SIG-M5 (cell line): ENCODE measurements at regions not wholly inside any gene's neighbourhood (a gene's known extent, or its start where the extent isn't known, plus 50 kb on each side); places are given as distances from the start of the nearest gene placed in this dataset.

Experiments used
- DNase-seq: peaks from one replicate; lab custom pipeline; 2025; lab: John Stamatoyannopoulos, UW

DNA sequence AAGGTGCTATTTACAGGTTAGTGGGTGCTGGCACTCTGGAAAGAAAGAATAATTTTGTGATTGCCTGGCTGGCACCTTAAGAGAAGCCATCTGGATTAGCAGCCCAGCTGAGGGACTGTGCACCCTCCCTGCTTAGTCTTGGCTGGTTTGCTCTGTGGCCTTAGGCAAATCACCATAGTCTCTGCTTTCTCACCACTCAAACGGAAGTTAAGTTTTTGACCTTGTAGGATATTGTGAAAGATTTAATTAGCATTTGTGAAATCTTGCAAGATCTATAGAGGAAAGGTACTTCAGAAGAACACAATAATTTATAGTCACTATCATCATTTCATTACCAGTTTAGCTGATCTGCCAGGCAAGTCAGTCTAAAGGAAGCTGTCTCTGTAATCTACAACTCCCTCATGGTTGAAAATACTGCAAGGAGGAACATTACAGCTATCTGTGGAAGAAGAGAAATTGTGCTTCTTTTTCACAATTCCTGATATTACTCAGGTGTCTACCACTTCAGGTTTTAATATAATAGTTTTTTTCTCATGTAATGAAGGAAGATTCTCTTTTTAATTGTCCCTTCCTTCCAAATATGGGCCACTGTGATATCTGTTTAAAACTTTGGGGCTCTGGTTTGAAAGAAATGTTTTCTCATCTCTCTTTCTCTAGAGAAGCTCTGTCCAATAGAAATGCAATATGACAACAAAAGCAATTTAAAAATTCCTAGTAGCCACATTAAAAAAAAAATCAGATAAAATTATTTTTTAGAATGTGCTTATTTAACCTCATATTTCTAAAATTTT, 219.6 kb downstream of the PTEN start:
- no peak for DNase-seq

DNA sequence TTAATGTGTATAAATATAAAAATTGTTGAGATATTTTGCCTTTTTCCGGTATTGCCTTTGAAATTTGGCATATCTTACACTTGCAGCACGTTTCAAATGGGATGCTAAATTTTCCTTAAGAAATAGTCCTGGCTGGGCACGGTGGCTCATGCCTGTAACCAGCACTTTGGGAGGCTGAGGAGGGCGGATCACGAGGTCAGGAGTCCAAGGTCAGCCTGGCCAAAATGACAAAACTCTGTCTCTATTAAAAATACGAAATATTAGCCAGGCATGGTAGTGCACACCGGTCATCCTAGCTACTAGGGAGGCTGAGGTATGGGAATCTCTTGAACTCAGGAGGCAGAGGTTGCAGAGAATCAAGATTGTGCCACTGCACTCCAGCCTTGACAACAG, 220.2 kb downstream of the PTEN start:
- no peak for DNase-seq

DNA sequence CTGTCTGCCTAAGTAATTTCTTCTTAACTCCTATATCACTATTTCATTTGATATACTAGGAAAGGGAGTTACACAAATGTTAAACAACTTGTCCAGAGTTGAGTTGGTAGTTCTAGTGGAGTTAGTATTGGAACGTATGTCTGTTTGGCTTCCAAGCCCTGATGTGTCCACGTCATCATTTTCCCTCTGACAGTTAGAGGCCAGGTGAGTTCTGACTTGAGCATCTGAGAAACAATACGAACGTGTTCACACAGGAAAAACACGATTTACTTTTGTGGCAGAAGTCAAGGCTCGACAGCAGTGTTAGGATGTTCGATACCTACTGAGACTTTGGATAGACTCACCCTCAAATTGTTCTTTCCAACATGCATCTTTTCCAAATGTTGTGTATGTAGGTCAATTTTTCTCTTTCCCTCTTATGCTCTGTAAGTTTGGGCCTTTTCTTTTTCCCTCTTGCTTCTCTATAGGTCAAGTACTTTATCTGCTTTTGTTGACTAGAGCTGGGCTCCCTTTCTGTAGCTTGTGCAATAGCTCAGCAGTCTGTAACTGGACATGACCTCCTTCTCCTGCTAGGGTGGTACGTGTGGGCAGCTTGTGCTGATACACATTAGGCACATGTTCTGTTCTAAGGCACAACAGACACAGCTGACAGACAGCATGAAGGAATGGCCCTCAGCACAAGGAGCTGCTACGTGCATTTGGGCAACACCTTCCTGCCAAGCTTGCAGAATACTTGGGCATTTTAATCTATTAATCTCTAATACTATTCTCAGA, 222.9 kb downstream of the PTEN start:
- no peak for DNase-seq

DNA sequence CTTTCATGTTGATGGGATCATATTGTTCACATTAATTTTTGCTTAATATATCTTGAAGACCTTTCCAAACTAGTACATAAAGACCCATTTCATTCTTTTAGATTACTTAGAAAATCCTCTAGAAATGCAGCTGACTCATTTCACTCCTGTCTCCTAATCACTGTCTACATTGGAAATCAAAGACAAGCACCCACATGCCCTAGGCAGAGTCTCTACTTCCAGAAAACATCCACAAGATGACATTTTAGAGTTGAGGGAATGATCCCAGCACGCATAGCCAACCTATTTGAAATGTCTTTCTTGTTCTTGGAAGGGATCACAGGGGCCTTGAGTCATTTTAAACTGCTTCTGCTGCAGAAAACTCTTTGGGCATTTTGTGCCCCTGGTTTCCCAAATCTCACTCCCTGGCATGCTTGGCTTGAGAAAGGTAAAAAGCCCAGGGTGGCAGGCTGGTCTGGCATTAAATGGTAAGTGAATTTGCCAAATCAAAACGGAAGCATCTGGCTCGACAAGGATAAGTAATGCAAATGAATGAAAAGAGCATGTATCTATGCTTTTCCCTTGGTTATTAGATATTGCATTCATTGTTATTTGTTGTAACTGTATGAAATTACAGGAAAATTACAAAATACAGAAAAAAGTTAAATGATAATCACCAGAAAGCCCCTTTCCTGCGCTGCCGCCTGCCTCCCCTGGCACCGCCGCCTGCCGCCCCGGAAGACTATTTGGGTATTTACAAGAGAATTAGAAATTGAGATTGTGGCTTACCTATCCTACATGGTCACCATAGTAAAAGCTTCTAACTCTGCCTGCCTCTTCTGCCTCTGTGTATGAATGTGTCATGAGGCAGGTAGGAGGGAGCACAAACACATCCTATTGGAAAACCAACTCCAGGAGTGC, 225.3 kb downstream of the PTEN start:
- DNase-seq, result no peak

DNA sequence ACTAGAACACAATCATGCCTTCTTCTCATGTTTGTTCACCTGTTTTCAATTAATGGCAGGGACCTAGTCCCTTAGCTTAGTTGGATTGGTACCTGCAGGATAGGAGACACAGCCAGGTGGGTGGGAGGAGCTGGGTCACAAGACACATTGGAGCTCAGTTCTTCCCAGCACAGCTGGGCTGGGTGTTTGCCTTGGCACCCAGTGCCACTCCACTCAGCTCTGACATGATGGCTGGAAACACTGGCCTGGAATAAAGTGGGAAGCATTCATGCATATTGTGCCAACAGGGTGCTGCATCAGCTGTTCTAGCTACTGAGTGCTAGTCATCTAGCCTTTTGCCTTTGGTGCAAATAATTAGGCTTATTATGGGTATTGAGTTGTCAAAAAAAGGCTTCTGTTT, 226.1 kb downstream of the PTEN start:
- DNase-seq, result no peak

DNA sequence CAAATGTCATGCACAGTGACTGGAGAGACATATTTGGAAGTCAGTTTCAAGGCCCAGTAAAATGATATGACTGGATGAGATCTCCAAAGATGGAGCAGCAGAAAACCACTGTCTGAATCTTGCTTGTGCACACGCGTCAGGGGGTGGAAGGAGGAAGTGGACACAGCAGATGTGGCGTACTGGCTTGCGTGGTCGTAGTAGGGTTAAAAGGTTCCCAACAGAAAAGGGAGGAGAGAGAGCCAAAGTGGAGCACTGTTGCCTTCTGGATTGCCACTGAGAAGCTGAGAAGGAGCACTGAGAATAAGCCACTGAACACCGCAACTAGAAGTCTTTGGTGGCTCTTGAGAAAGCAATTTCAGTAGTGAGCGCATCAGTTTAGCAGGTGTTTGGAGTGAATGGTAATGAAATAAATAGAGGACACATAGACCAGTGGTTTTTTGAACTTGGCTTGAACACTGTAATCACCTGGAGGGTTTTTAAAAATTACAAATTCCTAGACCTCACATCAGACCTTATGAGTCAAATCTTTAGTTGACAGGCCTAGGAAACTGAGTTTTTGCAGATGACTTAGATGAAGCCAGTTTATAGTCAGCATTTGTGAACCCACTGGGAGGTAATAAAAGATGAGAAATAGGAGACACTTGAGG, 227.3 kb downstream of the PTEN start:
- no peak for DNase-seq

DNA sequence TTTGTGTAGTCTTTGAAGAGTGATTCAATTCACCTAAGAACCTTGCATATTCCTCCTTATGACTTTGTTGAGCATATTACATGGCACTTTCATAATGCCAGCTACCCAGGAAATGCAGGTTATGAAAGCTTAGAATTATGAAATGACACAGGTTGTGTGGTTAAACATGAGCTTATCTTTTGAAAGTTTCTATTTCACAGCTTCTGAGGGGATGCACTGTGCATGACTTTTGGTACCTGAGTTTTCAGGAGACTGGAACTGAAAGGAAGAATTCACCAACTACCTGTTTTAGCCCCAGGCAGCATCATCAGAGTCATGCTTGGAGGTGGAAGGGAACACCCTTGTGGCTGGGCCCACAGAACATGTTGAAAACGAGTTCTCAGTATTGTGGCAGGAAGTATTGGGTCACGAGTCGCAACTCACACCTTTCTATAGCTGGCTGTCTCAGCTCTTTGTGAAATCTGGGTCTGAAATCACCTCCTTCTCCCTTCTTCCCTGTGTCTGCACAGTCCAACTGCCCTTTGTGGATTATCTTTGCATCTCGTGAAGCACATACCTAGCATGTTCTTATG, 228.2 kb downstream of the PTEN start:
- DNase-seq, result peak; percentile 49

DNA sequence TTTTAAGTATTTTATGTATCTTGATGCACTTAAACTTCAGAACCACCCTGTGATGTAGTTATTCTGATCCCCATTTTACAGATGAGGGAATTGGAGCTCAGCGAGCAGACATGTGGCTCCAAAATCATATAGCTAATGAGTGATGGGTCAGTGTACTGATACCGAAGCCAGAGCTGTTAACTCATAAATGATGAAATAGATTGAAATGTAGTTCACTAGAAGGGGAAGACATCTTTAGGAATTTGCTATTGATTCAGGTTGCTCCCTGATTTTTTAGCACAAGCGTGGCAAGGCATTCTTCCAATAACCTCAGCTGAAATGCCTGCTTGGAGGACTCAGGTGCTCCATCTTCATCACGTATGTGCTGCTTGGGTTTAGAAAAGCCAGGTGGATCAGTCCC, 228.8 kb downstream of the PTEN start:
- no peak for DNase-seq

DNA sequence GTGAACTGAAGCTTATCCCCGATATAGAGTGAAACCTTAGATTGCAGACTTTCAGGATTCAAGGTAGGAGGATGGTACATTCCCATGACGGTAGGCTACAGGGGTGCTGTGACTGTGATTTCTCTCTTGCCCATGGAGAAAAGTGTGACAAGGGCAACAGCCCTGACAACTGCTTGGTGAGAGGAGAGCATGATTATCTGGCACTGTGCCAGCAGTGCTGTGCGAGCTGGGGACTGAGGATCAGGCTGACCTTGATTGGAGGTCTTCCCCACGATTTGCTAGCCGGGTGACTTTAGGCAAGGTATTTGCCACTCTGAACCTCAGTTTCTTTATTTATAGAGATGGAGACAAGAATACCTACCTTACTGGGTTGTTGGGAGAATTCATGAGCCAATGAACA, 229.5 kb downstream of the PTEN start:
- no peak for DNase-seq

DNA sequence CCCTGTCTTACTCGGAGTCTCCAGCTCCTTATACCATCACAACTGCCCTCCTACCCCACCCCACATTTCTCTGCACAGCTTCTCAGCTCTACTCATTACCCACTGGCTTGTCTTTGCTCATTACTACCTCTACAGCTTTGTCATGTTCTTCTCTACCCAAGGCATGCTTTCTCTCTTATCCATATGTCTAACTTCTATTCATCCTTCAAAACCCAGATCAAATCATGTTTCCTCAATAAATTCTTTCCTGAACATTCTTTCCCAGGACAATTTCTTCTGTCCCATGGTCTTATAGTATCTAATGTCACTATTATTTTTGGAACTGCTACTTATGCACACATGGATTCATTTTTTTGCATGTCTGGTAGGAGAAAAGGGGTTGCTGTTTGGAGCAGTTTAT, 231.4 kb downstream of the PTEN start:
- no peak for DNase-seq

DNA sequence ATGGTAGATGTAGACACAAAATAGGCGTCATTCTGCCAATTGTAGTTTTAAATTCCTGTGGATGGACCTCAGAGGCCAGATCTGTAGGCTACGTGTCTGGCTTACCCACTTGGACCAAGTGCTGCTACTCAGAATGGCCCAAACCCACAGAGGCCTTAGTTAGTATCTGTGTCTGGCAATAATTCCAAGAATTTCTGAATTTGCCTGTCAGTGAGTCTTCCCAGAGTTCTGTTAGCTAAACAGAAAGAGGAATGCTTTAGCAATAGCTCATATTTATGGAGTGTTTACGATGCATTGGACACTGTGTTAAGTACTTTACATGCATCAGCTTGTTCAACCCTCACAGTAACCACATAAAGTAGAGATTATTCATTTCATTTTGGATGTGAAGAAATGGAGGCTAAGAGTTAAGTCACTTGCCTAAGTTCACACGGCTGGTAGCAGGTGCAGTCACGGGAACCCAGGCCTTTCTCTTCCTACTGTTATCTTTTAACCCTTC, 231.8 kb downstream of the PTEN start:
- DNase-seq, result no peak

DNA sequence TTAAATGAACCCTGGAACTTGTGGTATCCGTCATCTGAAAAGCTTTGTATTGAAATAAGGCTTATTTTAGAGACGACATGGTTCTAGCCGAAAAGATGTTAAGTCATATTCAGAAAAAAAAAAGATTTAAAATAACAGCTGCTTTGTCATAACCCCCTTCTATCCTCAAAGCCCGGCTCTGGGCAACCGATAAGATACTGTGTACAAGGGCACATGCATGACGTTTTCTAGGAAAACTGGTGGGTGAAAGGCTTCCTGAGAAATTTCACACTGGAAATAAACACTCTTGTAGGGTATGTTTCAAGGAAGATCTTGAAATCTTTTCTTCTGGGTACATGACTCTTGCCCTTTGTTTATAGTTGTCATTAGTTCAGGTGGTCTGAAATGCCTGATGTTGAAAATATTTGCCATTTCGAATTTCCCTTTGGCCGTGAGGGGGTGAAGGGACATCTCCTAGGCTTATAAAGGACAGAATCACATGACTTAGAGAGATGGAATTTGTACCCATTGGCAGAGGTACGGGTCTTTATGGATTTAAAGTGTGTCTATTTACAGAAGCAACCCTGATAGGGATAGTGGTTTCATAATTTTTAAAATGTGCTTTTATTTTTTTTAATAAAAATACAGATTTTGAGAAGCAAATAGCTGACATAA, 232.5 kb downstream of the PTEN start:
- no peak for DNase-seq

DNA sequence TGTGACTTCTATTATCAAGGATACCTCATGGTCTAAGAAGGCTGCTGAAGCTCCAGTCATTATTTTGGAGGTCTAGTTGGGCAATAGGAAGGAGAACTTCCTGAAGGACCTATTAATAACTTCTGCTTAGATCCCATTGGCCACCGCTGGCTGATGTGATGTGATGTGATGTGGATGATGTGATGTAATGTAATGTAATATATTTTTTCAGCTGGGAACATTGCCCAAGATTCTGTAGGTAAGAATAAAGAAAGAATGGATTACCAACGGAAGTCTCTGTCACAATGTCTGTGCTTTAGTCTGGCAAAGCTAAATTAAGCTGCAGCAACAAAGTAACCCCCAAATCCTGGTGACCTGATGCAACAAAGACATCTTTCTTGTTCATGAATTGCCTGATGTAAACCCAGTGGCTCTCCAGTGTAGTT, 233.7 kb downstream of the PTEN start:
- peak; percentile 9 for DNase-seq

DNA sequence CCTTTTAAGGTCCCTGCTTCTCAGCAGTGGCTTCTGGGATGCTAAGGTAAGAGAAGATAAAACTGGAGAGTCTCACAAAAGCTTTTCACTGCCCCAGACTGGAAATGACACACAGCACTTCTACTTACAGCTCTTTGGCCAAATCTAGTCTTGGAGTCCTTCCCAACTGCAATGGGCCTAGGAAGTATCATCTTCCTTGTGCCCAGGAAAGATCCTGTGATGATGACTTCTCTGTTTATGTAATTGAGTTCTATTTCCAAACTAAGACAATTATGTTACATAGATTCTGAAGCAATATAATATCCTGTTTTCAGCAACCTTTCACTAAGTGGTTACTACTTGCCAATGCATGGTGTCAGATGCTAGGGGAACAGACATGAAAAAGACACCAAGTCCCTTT, 234.1 kb downstream of the PTEN start:
- DNase-seq, result no peak

DNA sequence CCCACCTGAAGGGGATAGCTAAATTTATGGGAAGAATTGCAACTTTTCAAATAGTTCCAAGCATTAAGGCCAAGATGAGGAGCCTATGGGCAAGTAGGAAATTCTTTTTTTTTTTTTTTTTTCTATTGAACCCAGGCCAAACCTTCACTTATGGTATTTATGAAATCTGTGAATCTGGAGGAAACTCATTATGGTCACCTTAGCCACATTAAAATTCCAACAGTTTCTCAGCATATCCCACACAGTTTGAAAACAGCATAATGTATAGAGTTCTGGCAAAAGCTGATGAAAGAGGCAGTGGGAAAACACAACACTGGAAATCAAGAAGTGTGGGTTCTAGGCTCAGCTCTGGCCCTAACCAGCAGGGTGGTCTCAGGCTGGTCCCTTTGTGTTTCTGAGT, 236.9 kb downstream of the PTEN start:
- DNase-seq, result no peak

DNA sequence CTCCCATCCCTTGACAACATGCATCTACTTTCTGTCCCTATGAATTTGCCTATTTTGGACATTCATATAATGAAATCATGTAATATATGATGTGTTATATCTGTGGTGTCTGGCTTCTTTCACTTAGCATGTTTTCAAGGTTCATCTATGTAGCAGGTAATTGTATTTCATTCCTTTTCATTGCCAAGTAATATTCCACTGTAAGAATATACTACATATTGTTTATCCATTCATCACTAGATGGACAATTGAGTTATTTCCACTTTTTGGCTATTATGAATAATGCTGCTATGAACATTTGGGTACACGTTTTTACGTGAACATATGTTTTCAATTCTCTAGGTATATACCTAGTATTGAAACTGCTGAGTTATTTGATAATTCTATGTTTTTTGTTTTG, 238.2 kb downstream of the PTEN start:
- no peak for DNase-seq

DNA sequence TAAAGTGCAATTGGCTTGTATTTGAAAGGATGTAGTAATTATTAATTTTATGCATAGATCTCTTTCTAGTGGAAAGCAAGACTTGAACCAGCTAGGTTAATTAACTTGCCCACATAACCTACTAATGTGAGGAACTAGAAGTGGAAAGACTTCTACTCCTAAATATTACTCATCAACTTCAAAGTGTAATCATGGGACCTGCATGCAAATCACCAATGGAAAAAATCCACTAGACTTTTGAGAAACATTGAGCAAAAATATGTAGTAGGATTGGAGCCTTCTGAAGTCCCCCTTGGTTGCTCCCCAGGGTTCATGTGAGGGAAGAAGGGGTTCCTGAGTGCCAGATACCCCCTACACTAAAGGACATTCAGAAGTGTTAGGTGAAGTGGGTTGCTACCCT, 240.2 kb downstream of the PTEN start:
- DNase-seq, result no peak

DNA sequence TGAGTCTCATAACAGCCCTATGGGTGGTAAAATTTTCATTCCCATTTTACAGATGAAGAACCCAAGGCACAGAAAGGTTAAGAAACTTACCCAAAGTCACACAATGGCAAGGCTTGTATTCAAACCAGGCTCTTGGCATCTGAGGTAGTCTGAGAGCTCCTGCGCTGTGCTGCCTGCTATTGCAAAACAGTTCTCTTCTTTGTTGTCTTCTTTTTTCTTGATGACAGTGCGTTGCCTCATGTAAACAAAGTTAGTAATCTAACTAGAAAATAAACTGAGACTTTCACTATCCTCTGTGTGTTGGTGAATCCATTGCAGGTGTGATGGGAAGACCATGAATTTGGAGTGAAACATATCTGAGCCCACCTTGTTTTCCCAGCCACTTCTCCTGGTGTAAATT, 240.8 kb downstream of the PTEN start:
- DNase-seq, result no peak

DNA sequence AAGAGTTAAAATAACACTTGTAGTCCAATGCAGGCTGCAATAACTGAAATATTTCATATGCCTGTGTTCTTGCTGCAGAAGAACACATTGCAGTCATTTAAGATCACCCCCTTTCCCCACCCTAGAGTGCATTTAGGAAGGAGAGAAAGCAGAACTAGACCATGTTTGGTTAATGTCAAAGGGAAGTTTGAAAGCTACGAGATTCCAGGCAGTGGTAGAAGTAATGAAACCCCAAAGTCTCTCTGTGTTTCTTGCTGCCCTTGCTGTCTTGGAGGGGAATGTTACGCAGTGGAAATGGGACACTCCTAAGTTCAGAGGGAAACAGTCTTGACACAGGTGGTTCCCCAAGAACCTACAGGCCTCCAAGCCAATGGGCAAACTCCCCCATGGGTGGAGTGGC, 242.9 kb downstream of the PTEN start:
- DNase-seq, result peak; percentile 7

DNA sequence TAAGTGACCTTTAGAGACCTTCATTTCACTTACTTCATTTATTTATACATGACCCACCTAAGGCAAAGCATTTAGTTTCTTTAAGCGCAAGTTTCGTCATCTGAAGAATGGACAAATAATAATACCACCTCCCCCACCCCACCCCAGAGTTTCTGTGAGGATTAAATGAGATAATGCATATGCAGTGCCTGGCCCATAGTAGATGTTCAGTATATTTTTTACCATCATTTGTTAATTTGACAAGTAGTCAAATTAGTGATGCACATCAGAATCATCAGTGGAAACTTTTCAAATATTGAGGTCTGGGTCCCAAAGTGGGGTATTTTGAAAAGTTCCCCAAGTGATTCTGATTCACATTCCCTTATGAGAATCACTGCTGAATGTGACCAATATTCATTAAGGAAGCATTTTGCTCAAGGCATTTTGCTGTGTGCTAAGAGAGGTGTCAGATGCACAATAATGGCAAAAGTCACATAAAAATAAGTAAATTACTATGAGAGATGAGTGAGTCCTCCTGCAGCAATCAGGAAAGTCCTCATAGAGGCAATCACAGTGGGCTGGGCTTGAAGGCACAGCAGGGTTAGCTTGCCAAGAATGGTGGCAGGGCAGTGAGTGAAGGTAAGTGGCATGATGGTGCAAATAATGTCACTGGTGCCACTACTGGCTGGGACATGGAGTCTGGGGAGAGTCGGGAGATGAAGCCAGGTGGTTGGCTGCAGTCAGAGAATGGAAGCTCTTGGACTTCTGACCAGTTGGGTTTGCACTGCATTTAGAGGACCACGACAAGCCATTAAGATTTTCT, 244.1 kb downstream of the PTEN start:
- DNase-seq, result no peak
